ENCODE measurements at regions not wholly inside any gene's neighbourhood (a gene's known extent, or its start where the extent isn't known, plus 50 kb on each side); places are given as distances from the start of the nearest gene placed in this dataset.

DNA sequence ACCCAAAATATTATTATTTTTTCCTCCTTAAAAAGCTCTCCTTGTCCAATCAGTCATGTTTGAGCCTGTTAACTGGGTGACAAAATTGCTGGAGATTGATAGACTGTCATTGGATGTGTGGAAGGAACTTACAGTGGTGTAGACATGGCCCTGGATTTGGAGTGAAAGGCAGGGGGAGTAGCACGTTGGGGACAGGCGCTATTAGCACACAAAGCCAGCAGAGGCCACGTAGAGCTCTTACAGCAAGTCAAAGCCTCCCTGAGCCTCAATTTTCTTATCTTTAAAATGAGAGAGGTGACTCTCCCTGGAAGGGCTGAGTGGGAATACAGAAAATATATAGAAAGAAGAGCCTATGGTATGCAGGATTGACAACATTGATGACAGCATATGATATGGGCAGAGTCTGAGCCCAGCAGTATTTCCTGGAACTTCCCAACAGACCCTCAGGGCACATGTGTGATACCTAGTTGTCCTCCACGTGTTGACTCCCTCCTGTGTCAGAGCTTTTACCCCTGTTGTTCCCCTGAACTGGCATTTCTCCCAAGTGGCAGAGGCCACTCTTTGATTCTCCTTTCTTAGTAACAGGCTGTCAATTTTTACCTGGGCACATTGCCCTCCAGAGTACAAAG is 504.9 kb downstream of the VRK1 start:
- H3K4me3 ChIP-seq (ENCODE audit: low read depth, low read length): no peak overlapping the region
- in situ Hi-C loops (cut with HindIII; ENCODE audit: low sequenced_read_pairs): no loop called here
- TF ChIP-seq CTCF (IDR thresholded peaks at IDR 0.05; ENCODE audit: low read depth, low read length, missing control alignments): no peak
- no peak for DNase-seq (ENCODE audit: low read depth)

DNA sequence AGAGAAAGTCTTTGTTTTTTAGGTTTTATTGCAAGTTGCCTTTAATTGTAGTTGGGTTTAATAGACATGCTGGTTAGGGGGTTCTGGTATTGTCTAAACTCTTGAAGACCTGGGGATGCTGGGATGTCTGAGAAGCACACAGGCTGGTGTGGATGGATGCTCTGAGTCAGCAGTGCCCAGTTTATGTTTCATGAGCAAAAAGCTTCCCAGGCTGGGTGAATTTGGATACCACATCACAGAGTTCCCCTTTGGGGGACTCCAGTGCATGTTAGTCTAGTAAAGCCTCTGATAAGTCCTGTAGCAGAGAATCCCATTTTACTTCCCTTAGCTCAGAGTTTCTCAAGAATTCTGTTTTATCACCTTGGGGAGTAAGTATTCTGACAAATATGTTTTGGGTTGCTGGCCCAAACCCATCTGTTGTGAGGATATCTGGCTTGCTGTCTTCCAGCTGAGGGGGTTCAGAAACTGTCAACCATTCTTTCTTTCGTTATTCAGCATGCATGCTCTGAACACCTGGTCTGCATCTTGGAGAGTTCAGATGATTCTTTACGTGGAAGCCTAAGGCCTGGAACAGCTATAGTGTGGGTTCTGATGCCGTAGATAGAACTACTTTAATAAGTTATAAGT is 509.1 kb downstream of the VRK1 start:
- in situ Hi-C loops (cut with HindIII; ENCODE audit: low sequenced_read_pairs): no loop called here
- H3K4me3 ChIP-seq (ENCODE audit: low read depth, low read length): no peak overlapping the region
- DNase-seq (ENCODE audit: low read depth): peak; percentile 5
- no peak for TF ChIP-seq CTCF (IDR thresholded peaks at IDR 0.05; ENCODE audit: low read depth, low read length, missing control alignments)

DNA sequence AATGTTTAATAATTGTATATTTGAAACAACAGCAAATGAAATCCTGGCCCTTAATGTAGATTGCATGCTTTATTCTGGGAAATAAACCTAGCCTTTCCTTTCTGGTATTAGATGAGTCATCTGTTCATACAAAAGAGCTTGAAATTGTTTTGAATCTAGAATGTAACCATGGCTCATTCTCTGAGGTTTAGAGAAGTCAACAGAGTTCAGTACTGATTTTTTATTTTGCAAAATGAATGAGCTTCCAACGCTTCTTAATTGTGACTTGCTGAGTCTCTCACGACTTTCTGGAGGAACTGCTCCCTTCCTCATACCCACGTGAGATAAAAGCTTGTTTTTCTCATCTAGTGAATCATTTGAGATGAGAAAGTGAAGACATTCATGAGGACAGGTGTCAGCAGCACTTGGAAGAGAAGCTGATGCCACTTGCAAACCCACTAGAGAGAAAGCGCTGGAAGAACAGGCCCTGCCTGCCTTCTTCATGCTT is 509.6 kb downstream of the VRK1 start:
- in situ Hi-C loops (cut with HindIII; ENCODE audit: low sequenced_read_pairs): no loop called here
- no peak for TF ChIP-seq CTCF (IDR thresholded peaks at IDR 0.05; ENCODE audit: low read depth, low read length, missing control alignments)
- DNase-seq (ENCODE audit: low read depth): peak; percentile 64
- no peak overlapping the region for H3K4me3 ChIP-seq (ENCODE audit: low read depth, low read length)

DNA sequence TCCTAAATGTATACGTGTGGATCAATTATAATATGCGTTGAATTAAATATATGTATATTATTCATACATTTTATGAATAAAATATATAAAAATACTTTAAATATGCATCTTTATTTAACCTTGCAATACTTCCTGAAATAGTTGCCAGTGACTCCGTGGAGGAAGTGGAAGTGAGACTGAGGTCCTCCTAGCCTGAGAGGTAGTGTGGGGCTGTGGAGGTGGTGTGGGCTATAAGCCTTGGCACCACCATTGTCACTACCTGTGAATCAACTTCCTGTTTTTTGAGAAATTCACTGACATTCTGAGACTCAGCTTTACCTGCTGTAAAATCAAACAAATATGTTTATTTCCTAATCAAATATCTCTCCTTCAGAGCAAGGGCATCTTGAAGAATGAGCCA is 514.2 kb downstream of the VRK1 start:
- no peak for DNase-seq (ENCODE audit: low read depth)
- TF ChIP-seq CTCF (IDR thresholded peaks at IDR 0.05; ENCODE audit: low read depth, low read length, missing control alignments): no peak
- in situ Hi-C loops (cut with HindIII; ENCODE audit: low sequenced_read_pairs): no loop called here
- no peak overlapping the region for H3K4me3 ChIP-seq (ENCODE audit: low read depth, low read length)

GRCh38 chr14:97312910-97313309 is 515.7 kb downstream of the VRK1 start:
- no peak overlapping the region for H3K4me3 ChIP-seq (ENCODE audit: low read depth, low read length)
- no peak for TF ChIP-seq CTCF (IDR thresholded peaks at IDR 0.05; ENCODE audit: low read depth, low read length, missing control alignments)
- DNase-seq (ENCODE audit: low read depth): no peak
- in situ Hi-C loops (cut with HindIII; ENCODE audit: low sequenced_read_pairs): no loop called here

DNA sequence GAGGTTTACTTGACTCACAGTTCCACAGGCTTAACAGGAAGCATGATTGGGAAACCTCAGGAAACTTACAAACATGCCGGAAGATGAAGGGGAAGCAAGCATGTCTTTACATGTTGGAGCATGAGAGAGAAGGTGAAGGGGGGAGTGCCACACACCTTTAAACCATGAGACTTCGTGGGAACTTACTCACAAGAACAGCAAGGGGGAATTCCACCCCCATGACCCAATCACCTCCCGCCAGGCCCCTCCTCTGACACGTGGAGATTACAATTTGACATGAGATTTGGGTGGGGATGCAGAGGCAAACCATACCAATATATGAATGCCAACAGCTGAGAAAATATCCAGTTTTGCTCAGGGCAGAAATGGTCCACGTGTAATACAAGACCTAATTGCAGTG is 518.6 kb downstream of the VRK1 start:
- in situ Hi-C loops (cut with HindIII; ENCODE audit: low sequenced_read_pairs): no loop called here
- DNase-seq (ENCODE audit: low read depth): no peak

More for the DNA sequence above, 518.6 kb downstream of the VRK1 start:
- H3K4me3 ChIP-seq (ENCODE audit: low read depth, low read length): no peak overlapping the region
- TF ChIP-seq CTCF (IDR thresholded peaks at IDR 0.05; ENCODE audit: low read depth, low read length, missing control alignments): no peak
